Activated T-helper 1 cell treated with anti-CD3 and anti-CD28 coated beads, Interleukin-2, amount 50 U/mL, for 16 hours (primary cell): ENCODE measurements at regions not wholly inside any gene's neighbourhood (a gene's known extent, or its start where the extent isn't known, plus 50 kb on each side); places are given as distances from the start of the nearest gene placed in this dataset.

Source experiments
- DNase-seq, 2 donors: peaks; one replicate each; pipeline ENCODE4 v3.0.0-alpha.2; 2020; ENCODE audit warnings: low read depth in 1 of 2, low spot score in 1 of 2

DNA sequence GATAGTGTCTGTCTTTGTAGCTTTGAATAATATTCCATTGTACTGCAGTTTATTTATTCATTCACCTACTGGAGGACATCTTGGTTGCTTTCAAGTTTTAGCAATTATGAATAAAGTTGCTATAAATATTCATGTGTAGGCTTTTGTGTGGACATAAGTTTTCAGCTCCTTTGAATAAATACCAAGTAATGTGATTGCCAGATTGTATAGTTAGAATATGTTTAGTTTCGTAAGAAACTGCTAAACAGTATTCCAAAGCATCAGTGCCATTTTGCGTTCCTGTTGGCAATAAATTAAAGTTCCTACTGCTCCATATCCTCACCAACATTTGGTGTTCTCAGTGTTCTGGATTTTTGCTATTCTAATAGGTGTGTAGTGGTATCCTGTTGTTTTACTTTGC lies 311.7 kb upstream of the FMN2 start:
- DNase-seq = no peak

DNA sequence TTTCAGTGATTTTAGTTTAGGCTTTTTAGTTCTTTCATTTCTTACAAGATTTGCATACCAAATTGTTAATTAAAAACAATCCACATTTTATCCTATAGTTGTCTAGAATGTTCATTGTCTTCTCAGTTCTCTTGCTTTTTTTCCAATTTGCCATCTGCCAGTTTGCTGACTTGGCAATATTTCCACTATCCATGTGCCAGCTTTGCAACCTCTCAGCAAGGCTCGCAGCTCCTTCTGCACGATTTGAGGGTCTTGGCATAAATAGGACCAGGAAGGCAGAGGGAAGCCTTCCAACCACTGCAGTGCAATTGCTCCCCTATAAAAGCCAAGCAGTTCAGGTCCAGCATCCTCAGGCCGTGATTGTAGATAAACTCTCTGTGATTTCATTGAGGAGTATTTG lies 306.8 kb upstream of the FMN2 start:
- no peak for DNase-seq

DNA sequence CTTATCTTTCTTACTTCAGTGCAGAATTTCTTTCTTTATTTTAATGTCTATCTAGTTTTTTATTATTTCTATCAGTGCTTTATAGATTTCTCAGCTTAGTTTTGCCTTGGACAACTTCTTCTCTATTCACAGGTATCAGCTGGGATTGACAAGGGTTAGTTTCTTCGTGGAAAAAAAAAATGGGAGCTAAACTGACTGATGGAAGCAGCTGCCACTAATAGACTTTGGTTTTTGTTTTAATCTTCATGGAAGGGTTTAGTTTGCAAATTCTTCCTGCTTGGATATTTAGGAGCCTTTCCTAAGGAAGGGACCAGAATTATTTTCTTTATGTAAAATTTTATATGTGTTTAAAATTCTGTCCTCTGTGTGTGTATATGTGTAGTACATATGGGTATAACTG lies 306.1 kb upstream of the FMN2 start:
- no peak for DNase-seq

DNA sequence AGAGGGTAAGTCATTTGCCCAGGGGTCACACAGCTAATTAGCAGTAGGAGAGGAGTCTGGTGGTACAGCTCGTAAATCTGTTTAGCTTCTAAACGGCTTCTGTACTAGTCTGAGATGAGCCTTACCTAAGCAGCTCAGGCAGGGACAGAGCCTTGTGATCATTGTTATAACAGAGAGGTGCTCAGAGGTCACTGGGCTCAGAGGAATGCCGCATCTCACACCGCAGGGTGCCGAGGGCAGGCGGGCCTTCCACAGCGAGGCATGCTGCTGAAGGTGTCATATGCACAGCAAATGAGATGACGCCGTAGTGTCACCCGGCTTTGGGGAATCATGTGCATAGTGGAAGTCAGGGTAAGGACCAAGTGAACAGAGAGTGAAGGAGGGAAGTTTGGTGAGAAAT lies 305.2 kb upstream of the FMN2 start:
- DNase-seq = no peak

DNA sequence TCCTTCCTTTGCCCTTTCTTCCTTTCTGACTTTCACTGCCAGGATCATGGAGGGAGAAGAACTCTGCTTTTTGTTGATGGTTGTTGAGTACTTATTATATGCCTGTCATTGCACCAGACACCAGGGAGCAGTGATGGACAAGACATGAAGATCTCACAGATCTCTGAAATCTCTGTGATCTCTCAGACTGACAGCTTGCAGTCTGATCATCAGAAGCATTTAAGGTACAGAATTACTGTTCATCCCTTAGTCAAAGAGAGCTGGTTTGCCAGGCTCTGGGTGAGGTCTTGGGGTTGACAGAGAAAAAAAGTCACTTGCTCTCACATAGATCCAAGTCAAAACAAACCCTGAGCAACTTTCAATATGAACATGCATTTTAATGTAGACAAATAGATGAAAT lies 299.5 kb upstream of the FMN2 start:
- no peak for DNase-seq

DNA sequence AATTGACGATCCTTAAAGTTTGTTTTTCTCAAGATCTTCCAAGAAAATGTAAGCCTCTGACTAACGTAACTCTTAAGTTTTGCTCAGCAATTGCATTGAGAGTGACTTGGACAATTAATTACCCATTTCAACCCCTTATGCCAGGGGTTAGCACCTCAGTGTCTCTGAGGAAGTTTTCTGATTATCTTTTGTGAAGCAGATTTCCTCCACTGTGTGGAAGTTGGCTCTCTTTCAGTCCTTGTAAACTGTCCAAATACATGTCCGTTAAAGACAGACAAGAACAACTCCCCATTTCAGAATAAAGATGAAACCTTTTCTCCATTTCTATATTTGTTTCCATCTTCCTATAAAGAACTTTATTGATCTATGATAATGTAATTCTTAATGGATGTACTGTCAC lies 296.4 kb upstream of the FMN2 start:
- no peak for DNase-seq

DNA sequence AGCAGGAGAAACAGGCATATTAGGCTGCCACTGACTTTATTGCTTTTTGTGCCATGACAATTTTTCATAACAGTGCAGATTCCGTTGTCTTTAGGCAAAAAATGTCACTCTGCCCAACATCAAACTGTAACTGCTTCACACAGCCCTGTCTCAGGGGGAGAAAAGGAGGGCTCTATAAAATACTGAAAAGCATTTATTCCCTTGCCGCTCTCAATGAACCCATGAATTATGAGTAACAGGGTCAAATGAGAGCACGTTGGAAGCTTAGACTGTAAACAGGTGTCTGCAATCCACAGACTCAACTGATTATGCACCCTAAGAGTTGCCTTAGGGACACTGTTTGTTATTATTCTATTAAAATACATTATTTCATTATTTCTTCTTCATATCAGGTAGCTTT lies 292.1 kb upstream of the FMN2 start:
- no peak for DNase-seq

DNA sequence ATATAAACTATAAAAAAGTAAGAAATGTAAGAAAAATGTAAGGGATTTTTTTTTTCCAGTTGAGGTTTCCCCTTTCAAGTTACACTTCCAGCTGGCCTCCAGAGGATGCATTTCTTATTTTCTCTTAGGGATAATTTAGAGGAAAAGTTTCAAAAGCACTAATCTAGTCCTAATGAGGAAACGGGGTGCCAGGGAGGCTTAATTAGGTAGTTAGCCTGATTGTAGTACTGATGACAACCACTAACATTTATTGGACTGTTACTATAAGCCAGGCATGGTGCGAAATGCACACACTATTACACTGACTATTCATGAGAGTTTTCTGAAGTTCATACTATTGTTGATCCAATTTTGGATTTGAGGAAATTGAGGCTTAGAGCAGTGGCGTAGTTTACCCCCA lies 290.8 kb upstream of the FMN2 start:
- DNase-seq = no peak

DNA sequence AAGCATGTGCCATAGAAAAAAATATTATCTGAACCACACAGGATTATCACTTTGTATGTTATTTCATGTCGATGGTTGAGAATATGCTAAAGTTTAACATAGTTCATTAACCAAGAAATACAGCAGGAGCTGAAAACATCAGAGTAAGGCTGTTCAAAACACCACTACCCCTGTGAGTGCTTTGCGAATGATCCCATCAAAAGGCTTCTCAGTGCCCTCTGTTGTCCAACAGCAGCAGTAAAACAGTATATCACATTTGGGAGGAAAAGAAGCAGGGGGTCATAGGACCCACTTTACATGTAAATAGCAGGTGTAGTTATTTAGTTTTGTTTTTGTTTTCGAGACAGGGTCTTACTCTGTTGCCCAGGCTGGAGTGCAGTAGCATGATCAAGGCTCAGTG lies 289.4 kb upstream of the FMN2 start:
- DNase-seq = no peak

DNA sequence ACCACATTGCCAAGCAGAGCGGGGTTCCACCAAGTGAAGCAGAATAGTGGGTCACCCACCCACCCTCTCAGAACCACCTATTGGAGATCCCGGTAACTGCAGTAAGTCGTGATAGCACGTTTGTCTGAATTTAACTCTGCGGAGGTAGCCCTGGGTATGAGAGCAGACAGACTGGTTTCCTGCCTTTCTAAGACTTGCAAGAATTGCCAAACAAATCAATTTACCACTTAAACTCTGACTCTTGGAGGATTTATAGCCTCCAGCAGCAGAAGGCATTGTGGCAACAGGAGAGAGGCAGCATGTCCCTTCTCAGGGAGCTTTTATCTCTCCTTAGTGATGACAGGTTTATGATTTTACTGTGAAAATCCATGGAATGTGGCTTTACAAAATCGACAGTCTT lies 287.9 kb upstream of the FMN2 start:
- no peak for DNase-seq

DNA sequence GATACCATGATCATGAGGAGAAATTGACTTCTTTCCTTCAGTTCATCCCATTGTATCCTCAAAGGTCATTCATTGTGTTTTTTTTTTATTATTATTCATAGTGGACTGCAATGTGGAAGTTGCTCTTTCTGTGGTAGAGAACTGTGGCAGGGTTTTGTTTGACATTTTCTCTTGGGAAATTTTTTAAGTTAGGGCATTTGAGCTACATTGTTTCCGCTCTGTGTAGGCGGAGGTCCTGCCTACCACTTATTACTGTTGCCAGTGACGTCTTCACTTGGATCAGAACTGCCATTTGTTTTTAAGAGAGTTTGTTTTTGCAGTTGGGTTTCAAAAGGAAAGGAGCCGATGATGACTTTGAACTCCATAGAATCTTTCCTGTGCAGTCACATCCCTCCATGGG lies 287.4 kb upstream of the FMN2 start:
- no peak for DNase-seq

DNA sequence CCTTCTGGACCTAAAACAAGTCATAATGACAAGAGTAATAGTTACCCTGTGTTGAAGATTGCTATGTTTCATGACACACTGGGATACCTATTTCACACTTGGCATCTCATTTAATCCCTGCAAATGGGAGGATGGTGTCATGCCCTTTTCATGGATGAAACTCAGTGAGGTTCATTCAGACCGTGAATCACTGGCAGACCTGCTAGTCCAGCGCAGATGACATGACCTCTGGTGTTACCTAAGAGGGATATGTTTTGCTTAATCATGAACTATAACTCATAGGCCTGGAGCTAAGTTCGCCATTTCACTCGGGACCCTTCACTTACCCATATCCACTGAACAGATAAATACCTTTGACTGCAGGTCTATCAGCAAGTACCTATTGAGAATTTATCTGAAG lies 286.6 kb upstream of the FMN2 start:
- DNase-seq = no peak

DNA sequence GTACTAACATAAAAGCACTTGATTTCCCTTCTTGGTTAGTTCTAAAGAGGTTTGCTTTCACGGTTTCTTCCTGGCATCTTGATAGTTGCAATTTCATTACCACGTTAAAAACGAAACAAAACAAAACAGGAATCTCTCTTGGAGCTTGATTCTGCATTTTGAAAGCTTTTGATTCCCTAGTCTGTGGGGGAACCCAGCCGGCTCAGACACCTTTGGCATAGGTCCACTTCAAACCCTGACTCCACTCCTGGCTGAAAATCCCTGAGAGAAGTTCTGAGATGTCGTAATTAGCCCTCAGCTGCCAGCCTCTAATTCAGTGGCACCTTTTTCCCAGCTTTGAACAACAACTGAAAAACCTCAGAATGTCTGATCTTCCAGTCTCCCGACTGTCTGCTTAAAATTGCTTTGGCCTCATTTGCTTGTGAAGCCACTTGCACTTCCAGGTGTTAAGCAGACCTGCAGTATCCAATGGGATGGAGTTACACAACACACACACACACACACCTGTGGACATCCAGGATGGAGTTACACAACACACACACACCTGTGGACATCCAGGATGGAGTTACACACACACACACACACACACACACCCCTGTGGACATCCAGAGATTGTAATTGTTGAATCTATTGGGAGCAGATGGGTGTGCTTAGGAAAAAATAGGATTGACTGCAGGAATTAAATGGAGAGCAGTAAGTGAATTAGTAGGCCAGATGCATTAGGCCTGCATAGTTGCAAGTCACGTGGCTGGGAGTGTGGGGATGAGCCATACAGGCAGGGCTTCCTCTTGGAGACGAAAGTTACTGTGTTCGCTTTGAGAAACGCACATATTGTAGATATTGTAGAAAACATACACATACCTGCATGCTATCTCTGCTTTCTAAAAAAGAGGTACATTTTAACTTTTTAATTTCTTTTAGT lies 285.6 kb upstream of the FMN2 start:
- DNase-seq = no peak

DNA sequence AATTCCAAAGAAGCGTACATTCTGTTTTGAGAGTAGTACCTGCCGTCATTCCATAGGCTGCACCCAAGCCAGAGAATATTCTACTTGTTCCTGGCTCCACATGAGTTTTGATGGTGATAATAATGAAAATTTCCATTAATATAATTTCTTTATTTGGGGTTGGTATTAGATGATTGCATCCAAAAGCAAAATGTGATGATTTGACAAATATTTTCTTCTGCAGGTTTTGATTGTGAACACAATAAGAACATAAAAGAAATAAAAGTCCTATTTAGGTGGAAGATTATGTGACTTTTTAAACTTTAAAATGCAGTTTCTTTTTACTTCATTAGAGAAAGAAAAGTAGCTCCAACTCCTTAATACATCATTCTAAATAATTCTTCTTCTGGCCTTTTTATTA lies 284.8 kb upstream of the FMN2 start:
- no peak for DNase-seq

DNA sequence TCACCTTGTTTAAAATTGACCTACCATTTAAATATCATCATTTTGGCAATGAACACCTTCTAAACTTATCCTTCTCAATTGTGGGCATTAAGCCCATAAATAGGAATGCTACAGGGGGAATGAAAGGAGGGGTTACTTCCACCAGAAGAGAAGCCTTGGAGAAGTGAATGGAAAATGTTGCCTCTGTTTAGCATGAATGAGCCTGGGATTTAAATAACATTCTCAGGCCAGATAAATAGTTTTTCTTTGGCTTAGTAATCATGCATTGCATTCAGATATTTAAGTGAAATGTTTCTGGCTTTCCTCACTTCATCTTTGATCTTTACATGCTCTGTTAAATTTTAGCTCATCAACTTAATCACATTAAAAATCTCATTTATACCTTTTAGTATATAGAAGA lies 284.3 kb upstream of the FMN2 start:
- no peak for DNase-seq

DNA sequence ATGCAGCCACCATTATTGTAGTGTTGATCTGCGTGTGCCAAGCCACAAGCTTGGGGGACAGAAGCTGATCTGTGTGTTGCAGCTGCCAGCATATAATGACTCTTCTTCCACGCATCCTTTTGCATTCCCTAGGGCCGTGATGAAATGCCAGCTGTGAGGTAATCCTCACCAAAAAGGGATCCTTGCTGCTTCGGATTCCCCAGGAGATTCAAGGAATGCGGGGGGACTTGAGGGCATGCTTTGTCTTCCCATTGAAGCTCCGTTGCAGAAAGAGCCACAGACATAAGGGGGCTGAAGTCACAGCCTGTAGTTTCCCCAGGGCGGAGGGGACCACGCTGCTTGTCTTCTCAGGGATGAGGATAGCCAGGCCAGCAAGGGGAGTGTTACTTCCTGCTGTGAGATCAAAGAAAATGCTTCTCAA lies 281.6 kb upstream of the FMN2 start:
- DNase-seq = no peak

DNA sequence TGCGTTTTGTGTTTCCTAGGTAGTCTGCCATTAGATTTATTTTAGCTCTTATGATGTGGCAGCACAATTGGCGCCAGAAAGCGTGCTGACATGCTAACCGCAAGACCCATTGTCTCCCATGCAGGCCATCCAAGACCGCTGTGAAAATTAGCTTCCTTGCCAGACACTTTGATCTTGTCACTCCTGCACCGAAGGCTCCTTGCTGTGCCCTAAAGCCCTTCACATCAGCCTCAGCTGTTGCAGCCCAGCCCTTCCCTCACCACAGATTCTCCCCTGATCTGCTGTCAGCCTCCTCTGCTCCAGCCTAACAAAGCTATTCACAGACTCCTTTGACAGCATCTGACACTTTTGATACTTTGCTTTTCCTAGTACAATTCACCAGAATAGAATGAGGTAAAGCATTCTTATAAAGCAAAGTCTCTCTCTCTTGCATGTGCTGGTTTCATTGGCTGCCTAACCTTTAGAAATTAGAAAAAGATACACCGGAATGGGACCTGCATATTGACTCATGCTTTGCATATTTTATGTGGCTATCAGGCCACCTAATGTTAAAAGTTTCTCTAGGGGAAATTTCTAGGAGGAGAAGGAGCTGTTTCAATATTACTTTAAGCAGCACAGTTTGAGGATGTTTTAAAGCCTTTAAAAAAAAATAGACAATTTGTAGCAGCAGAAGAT lies 280.3 kb upstream of the FMN2 start:
- DNase-seq = no peak

DNA sequence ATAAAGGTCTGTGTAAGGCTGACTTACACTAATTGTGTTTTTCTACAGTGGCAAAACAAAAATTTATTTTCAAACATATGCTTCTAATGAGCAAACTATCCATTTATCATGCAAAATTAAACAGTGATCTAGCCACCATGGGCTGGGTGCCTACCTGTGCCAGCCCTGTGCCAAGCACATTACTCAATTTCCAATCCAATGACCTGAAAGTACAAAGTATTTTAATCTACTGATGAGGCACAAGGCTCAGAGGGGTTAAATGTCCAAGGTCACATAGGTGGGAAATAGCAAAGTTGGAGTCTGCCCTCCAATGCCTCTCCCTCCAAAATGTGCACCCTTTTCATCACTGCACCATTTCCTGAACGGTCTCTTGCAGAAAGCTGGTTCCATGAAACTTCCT lies 279.1 kb upstream of the FMN2 start:
- no peak for DNase-seq

DNA sequence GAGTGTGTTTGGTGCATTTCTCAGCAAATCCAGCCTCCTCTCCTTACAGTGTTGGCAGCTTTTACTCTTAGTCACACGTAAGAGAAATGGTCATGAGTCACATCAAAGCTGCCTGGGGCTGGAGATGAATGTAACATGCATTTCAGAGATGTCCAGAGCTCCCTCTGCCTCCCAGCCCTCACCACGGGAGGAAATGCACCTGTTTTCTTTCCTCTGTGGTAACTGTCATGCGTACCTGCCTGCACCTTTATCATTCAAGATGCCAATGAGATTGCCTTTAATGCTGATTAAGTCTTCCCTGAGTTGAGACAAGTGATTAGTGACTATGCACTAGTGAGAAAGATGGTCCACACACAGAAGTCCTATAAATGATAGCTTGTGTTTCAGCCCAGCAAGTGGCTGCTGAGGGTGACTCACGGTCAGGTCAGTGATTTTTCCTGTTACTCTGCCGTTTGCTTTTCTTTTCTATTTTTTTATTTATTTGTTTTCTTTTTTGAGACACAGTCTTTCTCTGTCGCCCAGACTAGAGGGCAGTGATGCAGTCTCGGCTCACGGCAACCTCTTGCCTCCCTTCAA lies 277.3 kb upstream of the FMN2 start:
- DNase-seq = no peak

DNA sequence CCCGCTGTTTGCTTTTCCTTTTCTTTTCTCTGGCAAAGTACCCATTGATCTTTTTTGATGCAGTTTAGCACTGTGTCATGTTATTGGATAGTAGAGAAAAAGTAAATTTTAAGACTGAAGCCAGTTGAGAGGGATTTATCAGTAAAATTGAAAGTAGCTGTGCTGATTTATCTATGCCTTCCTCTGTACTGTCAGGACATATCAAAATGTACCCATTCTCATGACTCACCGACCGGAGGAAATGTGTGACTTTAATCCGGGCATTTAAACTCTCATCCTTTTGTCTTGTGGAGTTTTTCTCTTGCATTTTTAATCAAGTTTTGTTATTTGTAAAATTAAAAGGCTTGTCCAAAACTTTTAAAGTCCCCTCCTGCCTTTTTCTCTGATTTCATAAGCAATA lies 276.6 kb upstream of the FMN2 start:
- DNase-seq = no peak

DNA sequence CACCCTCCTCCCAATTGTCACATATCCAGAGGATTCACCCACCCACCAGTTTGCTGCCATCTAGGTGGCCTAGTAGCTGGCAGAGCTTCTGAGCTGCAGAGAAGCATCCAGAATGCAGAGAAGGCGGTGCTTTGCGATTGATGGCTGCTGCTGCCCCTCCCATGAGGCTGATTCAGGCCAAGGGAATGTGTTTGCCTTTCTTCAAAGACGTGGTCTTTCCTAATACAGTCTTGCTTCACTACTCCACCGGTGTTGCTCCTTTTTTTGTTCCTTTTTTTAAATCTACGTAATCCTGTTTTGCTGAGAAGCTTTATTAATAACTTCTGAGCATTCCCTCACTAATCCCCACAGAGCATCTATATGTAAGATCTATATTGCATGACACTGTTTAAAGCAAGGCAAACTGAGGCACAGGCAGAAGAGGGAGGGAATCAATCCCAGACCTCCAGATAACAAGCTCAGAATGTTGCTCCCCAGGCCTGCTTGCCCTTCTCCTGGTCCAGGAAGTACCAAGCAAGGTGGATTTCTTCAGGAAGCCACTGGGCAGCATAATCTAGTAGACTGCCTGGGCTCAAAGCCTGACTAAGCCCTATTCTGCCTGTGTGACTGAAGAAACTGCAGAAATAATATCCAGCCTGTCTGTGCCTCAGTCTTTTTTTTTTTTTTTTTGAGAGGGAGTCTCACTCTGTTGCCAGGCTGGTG lies 275.5 kb upstream of the FMN2 start:
- DNase-seq = no peak

DNA sequence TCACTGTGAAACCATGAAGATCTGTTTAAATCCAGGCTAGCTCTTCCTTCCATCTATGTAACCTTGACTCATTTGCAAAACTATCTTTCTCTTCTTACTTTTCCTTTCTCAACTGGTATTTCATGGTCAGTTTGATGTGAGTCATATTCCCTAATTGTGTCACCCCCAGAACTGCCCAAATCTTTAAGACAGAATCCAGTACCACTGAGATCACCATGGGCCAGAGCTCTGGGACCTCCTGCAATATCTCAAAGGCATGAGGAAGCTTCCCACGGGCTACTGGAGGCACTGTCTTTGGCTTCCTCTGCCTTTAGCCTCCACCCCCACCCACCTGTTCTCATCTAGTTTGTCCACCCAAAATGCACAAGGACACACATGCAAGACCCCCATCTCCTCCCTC lies 274.4 kb upstream of the FMN2 start:
- no peak for DNase-seq
